ENCODE measurements at regions not wholly inside any gene's neighbourhood (a gene's known extent, or its start where the extent isn't known, plus 50 kb on each side); places are given as distances from the start of the nearest gene placed in this dataset.

GRCh38 chr20:47883186-47883585 is 97.9 kb upstream of the SULF2 start:
- Histone ChIP-seq H3K9me3 (replicated peaks) (no peaks in the 10 kb centered on the region), H3K27me3 (ENCODE audit: low read depth) (peaks cover 58% of the 10 kb centered on the region), H3K4me3 (no peak overlapping the region), H3K36me3 (no peaks in the 10 kb centered on the region), H3K4me1 (no peaks in the 10 kb centered on the region), H3K27ac (replicated peaks) (no peak overlapping the region)
- intact Hi-C loops (cut with micrococcal nuclease): no loop called here
- no peak for TF ChIP-seq CTCF (IDR thresholded peaks at IDR 0.05; ENCODE audit: borderline replicate concordance)
- DNase-seq: no peak

- intact Hi-C loops (cut with micrococcal nuclease): no loop called here
- Histone ChIP-seq H3K27ac (replicated peaks) (no peak overlapping the region), H3K4me1 (no peaks in the 10 kb centered on the region), H3K9me3 (replicated peaks) (no peaks in the 10 kb centered on the region), H3K36me3 (no peaks in the 10 kb centered on the region), H3K27me3 (ENCODE audit: low read depth) (peaks cover 35% of the 10 kb centered on the region), H3K4me3 (no peak overlapping the region)
- DNase-seq: no peak
- TF ChIP-seq CTCF (IDR thresholded peaks at IDR 0.05; ENCODE audit: borderline replicate concordance): no peak
Observed at GRCh38 chr20:47879771-47880170, 94.5 kb upstream of the SULF2 start.

- Histone ChIP-seq H3K36me3 (no peaks in the 10 kb centered on the region), H3K9me3 (replicated peaks) (no peaks in the 10 kb centered on the region), H3K4me1 (no peaks in the 10 kb centered on the region), H3K27ac (replicated peaks) (no peak overlapping the region), H3K27me3 (ENCODE audit: low read depth) (peaks cover 29% of the 10 kb centered on the region), H3K4me3 (no peak overlapping the region)
- no peak for DNase-seq
- intact Hi-C loops (cut with micrococcal nuclease): no loop called here
- no peak for TF ChIP-seq CTCF (IDR thresholded peaks at IDR 0.05; ENCODE audit: borderline replicate concordance)
Observed at GRCh38 chr20:47878601-47879027, 93.3 kb upstream of the SULF2 start.

GRCh38 chr20:47876311-47877088 is 91.2 kb upstream of the SULF2 start:
- no peaks in the 10 kb centered on the region for H3K9me3 ChIP-seq (replicated peaks)
- H3K4me3 ChIP-seq: no peak overlapping the region
- H3K4me1 ChIP-seq: no peaks in the 10 kb centered on the region
- H3K36me3 ChIP-seq: no peaks in the 10 kb centered on the region
- H3K27ac ChIP-seq (replicated peaks): no peak overlapping the region
- no peak for DNase-seq
- intact Hi-C loops (cut with micrococcal nuclease): no loop called here
- no peak for TF ChIP-seq CTCF (IDR thresholded peaks at IDR 0.05; ENCODE audit: borderline replicate concordance)
- H3K27me3 ChIP-seq (ENCODE audit: low read depth): peaks cover 41% of the 10 kb centered on the region

GRCh38 chr20:47875297-47876025 is 90.2 kb upstream of the SULF2 start:
- no peak overlapping the region for H3K4me3 ChIP-seq
- no peak overlapping the region for H3K27ac ChIP-seq (replicated peaks)
- TF ChIP-seq CTCF (IDR thresholded peaks at IDR 0.05; ENCODE audit: borderline replicate concordance): no peak
- no peak for DNase-seq
- no peaks in the 10 kb centered on the region for H3K36me3 ChIP-seq
- no peaks in the 10 kb centered on the region for H3K4me1 ChIP-seq
- no peaks in the 10 kb centered on the region for H3K9me3 ChIP-seq (replicated peaks)
- H3K27me3 ChIP-seq (ENCODE audit: low read depth): peaks cover 49% of the 10 kb centered on the region
- intact Hi-C loops (cut with micrococcal nuclease): no loop called here
